H1 (cell line): ENCODE measurements at regions not wholly inside any gene's neighbourhood (a gene's known extent, or its start where the extent isn't known, plus 50 kb on each side); places are given as distances from the start of the nearest gene placed in this dataset.

Source experiments
- POLR2A ChIP-seq, 2 experiments: IDR thresholded peaks; 1 replicate in 1 of 2; 2 replicates in 1 of 2; pipeline ENCODE4 v1.6.1; 2011; ENCODE audit warnings: low read depth in 2 of 2, low read length in 2 of 2, mild to moderate bottlenecking in 2 of 2; ENCODE audit errors: control extremely low read depth in 1 of 2
- POU5F1 ChIP-seq: IDR thresholded peaks from 2 replicates; pipeline ENCODE4 v1.6.1; 2011; ENCODE audit warnings: low read depth, mild to moderate bottlenecking, low read length, moderate library complexity
- SAP30 ChIP-seq: fragments of 300-600 bp; sonication (generic); IDR thresholded peaks from 2 replicates; pipeline ENCODE4 v1.7.1; 2012; ENCODE audit warnings: low read length, moderate library complexity, mild to moderate bottlenecking, inconsistent platforms; ENCODE audit not compliant: insufficient read depth, insufficient replicate concordance
- SIN3A ChIP-seq, 2 experiments: IDR thresholded peaks in 1 of 2; conservative IDR thresholded peaks in 1 of 2; 2 replicates each; pipeline ENCODE4 v1.6.1; 2011 to 2012; ENCODE audit warnings: low read length in 2 of 2, improper control_type of control experiment in 1 of 2, low read depth in 1 of 2, mild to moderate bottlenecking in 1 of 2
- TEAD4 ChIP-seq: IDR thresholded peaks from 2 replicates; pipeline ENCODE4 v1.6.1; 2012; ENCODE audit warnings: low read depth, low read length, inconsistent platforms, mixed read lengths
- TF ChIP-seq, protein P1 (sequence below), 3 experiments: IDR thresholded peaks; 1 replicate in 2 of 3; 2 replicates in 1 of 3; pipeline versions ENCODE4 v1.5.1 to v1.6.1; 2011; ENCODE audit warnings: low read length in 3 of 3, mild to moderate bottlenecking in 3 of 3, inconsistent platforms in 2 of 3, low read depth in 1 of 3, moderate library complexity in 1 of 3; ENCODE audit not compliant: insufficient read depth in 1 of 3; ENCODE audit errors: control extremely low read depth in 1 of 3

DNA sequence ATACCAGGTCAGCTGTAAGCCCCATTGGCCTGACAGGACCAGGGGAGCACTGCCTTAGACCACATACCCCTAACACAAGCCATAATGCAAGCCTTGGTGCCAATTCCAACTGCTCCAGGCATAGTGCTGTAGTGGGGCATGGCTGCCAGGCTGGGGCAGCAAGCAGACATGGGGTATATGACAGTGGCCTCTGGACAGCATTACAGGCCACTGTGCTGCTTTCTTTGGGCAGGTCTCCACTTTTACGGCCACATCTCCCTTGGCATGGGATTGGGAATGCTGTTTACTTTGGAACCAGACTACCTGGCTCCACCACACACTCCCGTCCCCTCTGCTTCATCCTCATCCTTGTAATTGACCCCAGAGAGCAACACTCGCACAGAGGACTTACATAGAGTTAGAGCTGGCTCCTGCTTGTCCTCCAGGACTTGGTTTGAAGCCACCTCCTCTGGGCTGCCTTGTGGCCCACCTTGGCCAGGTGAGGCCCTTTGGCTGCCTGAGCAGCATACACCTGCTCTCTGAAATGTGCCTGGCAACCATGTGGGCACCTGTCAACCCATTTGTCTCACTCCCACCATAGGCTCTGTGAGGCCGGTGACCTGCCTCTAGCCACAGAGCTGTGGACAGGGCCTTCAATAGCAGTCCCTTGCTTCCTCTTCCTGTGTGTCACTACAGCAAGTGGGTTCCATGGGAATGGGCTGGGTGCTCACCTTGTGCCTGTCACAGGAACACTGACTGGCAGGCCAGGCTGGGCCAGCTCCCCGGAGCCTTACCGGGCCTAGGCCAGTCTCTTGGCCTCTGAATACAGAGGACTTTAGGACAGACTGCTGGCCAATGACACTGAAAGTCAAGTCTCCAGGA lies 262.6 kb upstream of the HS6ST1 start (continued):
- TF ChIP-seq TEAD4 (no peak), POLR2A (IDR thresholded peaks at IDR 0.05; ENCODE audit: control extremely low read depth in 1 of 2, low read depth in 2 of 2, low read length in 2 of 2) (no peak), SAP30 (no peak), POU5F1 (no peak), SIN3A (conservative IDR thresholded peaks at IDR 0.05 in 1 of 2, IDR thresholded peaks at IDR 0.05 in 1 of 2; ENCODE audit: low read depth in 1 of 2, low read length in 2 of 2) (no peak)
- TF ChIP-seq, protein P1, sequence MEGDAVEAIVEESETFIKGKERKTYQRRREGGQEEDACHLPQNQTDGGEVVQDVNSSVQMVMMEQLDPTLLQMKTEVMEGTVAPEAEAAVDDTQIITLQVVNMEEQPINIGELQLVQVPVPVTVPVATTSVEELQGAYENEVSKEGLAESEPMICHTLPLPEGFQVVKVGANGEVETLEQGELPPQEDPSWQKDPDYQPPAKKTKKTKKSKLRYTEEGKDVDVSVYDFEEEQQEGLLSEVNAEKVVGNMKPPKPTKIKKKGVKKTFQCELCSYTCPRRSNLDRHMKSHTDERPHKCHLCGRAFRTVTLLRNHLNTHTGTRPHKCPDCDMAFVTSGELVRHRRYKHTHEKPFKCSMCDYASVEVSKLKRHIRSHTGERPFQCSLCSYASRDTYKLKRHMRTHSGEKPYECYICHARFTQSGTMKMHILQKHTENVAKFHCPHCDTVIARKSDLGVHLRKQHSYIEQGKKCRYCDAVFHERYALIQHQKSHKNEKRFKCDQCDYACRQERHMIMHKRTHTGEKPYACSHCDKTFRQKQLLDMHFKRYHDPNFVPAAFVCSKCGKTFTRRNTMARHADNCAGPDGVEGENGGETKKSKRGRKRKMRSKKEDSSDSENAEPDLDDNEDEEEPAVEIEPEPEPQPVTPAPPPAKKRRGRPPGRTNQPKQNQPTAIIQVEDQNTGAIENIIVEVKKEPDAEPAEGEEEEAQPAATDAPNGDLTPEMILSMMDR (IDR thresholded peaks at IDR 0.05; ENCODE audit: control extremely low read depth in 1 of 3, insufficient read depth in 1 of 3, low read depth in 1 of 3, low read length in 3 of 3) = no peak
